Non-pigmented ciliary epithelial cell (primary cell): ENCODE measurements at regions not wholly inside any gene's neighbourhood (a gene's known extent, or its start where the extent isn't known, plus 50 kb on each side); places are given as distances from the start of the nearest gene placed in this dataset.
A peak's percentile ranks its signal among the peaks of the same experiment; 100 is the strongest.

Experiments used
- DNase-seq: peaks from one replicate; pipeline ENCODE4 v3.0.0-alpha.2; 2010; ENCODE audit warnings: low read depth

DNA sequence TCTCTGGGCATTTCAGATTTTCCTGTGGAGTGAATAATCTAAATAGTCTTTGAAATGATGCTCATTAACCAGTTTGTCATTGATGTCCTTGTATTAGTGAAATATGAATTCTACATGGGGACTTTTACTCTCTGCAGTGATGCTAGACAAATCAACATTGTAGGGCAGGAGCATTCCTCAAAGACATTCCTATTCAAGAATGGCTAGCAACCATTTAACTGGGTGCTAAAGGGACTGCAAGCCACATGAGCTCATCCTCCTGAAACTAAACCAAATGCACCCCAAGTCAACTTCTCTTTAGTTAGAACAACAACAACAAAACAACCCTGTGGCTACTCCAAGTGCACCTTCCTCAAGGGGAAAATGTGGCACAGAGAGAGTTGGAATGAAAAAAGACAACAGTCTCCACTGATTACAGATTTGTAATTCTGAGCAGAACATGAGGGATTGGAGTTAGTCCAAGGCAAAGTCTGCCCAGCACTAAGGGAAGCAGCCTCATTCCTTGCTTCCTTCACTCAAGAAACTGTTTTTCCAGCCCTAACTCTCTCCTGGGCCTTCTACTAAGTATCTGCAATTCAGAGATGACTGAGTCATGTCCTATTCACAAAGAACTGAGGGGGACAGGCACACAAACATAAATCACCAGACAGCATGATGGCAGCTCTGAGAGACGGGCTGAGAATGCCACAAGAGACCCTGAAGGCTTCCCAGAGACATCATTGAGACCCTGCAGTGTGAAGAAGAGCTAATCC lies 82.0 kb upstream of the WWC1 start:
- no peak for DNase-seq

DNA sequence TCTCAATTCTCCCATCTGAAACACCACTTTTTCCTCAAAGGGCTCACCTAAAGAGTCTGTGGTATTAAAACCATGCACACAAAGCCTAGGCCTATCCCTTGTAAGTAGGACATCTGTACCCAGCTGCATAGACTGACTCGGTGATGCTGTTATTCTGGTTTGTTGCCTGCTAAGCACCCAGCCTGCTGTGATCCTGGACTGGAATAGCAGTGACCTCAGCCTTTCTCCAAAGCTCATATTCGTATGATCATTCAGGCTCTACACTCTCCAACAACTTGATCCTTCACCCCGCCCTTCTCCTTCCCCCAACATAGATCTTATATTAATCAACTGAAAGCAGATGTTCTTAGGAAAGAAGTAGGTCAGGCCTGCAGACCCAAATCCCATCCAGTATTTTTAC lies 81.4 kb upstream of the WWC1 start:
- DNase-seq, result no peak

DNA sequence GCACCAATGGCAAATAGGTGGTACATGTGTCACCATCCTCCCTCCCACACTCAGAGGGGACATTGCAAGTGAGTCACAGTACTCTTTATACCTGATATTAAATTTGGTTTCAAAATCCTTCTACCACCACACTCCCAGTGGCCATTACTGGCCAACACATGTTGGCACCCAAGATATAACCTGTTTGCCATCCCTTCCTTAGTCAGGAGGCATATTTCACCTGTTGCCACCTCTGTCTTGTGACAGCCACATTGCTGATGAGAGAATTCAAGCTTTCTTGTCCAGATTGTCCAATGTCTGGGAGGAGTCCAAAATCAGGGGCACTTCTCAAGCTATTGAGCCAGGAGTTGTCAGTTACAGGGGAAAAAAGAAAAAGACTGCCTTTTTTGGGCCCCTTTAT lies 80.2 kb upstream of the WWC1 start:
- no peak for DNase-seq

DNA sequence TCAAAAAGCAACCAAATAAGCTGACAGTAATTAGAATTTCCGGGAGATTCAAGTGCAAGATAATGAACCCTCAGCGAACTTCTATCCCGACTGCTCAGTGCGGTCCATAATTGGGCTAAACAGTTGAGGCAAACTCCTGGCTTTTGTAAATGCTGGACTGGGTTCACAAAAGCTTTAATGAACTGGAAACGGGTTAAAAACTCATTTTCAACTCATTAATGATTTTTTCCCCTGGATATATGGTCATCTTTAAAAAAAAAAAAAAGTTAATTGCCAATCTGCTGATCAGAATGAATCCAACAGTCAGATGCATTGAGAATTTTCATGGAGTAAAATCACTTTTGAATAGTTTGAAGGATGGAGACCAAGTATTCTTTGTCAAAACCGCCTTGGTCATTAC lies 79.5 kb upstream of the WWC1 start:
- no peak for DNase-seq

DNA sequence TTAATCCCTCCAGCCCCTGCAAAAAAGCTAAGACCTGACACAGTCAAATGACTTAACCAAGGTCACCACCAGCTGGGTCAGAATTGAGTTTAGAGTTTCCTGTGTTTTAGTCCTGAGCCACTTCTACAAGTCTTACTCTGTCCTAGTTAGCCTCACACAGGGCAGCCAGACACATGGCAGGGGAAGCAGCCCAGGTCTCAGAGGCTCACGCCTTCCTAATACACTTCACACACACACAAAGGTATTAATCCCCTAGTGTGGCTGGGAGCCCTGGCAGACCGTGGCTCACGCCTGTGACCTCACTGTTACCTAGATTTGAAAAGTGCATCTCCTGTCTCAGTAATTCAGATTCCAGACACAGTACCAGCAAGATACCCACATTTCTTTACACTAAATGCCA lies 77.4 kb upstream of the WWC1 start:
- no peak for DNase-seq

DNA sequence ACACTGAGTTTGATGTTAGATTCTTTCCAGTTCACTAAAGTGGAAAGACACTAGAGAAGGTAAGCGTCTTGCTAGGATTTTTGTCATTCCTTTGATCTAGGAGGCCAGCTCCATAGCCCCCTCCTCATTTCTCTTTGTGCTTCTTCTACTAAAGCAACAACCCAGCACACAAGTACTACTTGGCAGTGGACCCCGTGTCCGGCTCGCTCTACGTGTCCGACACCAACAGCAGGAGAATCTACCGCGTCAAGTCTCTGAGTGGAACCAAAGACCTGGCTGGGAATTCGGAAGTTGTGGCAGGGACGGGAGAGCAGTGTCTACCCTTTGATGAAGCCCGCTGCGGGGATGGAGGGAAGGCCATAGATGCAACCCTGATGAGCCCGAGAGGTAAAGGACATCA lies 76.6 kb upstream of the WWC1 start:
- no peak for DNase-seq

DNA sequence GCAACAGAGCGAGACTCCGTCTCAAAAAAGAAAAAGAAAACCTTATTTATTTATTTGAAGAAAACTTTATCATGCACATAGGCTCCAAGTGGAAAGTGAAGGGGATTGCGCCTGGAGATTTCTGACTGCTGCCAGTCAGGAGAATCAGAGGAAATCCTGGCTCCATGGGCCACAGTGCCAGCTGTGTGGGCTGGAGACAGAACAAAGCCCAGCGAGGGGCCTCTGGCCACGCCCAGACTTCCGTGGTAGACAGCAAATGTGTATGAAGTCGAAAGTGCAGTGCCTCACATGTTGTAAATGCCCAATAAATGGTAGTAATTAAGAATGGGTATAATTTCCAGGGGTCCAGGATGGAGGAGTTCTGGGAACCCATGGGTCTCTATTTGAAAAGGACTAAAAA lies 75.8 kb upstream of the WWC1 start:
- DNase-seq, result no peak

DNA sequence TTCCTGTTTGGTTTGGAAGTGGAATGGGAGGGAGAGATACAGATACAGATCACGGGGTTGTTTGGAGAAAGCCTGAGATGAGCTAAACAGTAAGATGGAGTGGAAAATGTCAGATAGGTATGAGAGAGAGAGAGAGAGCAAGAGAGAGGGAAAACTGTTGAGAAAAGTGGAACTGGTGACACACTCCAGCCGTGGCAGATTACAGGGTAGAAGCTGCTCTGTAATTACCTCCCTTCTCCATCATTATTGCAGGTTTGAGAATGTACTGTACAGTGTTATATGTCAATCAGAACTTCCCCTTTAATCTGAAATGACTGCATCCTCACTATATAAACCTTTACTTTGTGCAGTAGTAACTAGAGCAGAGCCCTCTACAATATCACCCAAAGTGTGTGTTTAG lies 74.5 kb upstream of the WWC1 start:
- no peak for DNase-seq

DNA sequence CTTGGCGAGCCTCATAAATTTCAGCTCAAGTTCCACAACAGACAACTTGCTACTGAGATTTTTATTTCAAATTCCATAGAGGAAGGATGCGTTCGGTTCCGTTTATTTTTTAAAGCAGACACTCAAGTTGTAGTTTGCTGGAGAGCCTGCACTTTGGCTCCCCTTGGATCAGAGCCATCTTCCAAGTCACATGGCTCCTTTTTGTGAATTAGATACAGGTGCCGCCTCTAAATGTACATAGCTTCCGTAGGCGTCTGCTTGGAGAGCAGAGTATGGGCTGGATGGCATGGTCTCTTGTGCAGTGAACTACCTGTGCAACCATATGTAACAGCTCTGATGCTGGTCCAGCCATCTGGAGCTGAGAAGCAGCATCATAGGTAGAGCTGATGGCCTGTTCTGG lies 73.9 kb upstream of the WWC1 start:
- DNase-seq, result no peak

DNA sequence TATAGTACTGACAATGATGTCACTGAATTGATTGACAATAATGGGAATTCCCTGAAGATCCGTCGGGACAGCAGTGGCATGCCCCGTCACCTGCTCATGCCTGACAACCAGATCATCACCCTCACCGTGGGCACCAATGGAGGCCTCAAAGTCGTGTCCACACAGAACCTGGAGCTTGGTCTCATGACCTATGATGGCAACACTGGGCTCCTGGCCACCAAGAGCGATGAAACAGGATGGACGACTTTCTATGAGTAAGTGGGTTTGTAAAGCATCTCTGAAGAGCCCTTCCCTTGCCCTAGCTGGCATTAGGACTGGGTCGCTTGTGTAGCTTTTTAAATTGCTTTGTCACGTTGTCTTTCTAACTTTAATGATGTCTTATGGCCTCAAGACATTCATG lies 72.7 kb upstream of the WWC1 start:
- DNase-seq, result no peak

DNA sequence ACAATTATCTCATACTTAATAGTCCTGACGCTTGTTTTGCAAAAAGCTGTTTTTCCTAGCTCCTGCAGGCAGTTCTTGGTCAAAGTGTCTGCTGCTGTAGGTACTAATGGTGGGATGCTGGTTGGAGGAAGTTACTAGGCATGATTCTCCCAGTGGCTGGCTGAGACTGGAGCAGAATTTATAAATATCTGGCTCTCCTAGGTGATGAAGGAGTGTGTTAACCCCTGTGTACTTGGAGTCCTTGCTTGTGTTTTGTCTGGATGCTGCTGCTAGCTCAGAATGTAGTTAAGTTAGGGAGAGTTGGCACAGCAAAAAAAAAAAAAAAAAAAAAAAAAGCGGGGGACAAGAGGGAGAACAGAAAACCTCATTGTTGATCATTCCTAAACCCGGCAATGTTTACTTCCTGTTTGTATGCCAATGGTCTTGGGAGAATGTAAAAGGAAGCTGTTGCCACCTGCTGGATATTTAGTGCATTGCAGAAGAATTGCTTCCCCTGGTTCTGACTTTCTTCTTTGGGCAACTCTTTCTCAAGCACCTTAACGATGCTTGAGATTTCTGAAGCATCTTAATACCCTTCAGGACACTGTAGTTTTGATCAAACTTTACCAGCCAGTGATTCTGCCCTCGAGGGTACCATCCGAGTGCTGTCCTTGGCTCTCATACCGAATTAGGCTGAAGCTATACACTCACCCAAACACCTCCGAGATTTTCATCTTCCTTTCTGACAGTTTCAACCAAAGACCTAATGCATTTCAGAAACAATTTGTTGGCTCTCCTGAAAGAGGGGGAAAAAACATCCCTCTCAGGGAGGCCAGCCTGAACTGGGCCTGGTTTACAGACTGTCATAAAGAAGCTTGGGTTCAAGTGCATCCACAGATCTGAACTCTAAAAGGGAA lies 71.7 kb upstream of the WWC1 start:
- peak; percentile 35 for DNase-seq

DNA sequence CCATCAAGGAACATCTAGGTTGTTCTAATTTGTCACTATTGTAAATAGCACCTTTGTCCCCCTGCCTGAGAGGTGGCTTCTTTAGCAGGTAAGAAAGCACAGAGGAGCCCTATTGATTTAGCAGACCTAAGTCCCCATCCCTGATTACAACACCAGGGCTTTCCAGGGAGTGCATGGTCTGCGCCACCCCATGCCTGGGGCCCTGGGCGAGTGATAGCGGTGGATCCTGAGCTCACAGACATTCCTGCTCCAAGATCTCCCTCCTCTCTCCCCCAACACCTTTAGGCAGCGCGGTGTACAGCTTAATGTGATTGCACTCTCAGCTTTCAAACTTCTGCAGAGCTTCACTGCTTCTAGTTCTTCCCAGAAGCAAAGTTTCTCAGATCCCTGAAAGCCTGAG lies 67.4 kb upstream of the WWC1 start:
- DNase-seq, result no peak

DNA sequence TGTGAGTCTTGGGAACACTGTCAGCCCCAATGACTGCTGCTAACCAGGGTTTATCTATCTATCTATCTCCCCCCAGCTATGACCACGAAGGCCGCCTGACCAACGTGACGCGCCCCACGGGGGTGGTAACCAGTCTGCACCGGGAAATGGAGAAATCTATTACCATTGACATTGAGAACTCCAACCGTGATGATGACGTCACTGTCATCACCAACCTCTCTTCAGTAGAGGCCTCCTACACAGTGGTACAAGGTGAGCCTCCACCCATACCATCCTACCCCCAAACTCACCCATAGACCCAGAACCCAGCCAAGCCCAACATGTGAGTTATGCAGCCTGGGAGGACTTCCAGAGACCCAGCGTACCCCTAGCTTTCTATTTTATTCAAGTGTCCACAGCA lies 65.4 kb upstream of the WWC1 start:
- DNase-seq, result no peak

DNA sequence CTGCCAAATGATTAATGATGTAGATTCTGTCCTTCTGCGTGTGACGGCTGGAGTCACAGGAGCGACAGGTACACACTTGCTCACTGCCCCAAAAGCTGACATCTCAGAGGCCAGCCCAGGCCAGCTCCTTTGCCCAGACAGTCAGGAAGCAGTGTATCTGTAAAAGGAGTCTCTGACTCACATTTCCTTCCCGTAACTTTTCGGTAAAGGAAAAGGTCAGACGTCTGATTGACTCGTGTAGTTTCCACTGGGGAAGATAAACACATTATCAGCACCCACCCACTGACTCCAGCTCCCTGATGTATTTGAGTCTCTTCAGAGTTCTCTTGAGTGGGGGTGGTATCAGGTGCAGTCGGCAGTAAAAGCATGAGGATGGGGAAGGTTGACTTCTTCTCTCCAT lies 64.4 kb upstream of the WWC1 start:
- no peak for DNase-seq

DNA sequence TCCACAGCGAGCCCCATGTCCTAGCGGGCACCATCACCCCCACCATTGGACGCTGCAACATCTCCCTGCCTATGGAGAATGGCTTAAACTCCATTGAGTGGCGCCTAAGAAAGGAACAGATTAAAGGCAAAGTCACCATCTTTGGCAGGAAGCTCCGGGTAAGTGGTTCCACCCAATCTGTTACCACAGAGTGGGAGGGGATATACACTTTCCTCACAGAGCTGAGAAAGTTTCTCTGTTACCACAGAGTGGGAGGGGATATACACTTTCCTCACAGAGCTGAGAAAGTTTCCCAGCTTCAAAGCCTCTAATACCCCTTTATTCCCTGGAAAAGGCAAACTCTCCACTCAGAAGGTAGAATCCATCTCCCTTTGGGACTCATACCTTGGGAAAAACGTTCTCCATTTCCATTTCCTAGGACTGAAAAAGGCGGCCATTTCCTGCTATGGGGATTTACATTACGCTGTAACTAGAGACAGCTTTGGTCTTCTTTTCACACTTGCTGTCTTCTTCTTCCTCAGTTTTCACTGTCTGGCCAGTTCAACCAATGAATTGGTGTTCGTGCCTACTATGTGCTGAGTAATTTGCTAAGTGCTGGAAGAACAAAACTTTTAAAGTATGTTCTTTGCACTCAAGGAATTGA lies 63.4 kb upstream of the WWC1 start:
- DNase-seq, result no peak

DNA sequence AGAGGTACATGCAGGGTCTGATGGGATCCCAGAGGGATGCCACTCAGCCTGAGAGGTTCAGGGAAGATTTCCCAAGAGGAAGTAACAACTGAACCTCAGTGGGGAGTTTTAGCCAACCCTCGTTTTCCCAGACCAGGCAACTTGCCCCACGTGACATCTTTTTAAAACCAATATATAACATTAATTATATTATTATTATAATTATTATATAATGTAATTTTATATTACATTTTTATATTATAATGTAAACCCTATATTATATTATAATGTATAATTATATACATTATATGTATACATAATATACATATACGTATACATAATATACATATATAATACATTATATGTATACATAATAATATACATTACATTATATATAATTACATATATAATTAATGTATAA lies 62.8 kb upstream of the WWC1 start:
- DNase-seq, result no peak

DNA sequence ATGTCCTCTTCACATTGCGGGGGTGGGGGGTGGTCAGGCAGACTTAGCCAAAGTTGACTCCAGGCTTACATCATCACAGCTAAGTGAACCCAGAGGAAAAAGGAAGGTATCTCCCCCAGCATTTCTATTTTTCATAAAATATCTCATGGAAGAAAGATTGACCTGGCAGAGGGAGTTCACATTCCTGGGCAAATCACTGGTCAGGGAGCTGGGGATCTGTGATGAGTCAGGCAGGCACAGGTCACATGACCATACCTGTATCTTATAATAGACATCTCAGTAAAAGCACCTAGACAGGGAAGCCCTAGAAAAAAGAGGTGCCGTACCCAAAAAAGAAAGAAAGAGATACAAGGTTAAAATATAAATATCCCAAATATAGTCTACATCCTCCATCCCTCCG lies 57.3 kb upstream of the WWC1 start:
- no peak for DNase-seq

DNA sequence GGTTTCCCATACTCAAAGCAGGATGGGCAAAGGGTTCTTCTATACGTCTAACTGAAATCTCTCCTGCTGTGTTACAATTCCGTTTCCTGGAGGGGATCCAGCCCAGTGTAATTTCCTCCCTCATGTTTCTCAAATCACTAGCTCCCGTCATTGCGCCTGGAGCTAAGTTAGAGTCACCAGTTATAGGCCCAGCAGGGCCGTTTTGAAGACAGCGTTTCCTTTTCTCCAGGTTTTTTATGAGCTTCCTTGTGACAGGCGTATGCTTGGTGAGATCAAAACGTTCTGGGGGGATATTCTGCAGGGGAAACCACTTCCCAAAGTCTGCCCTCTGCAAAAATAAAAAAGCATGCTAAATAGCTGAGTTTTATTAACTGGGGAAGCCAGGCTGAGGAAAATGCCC lies 53.0 kb upstream of the WWC1 start:
- DNase-seq, result no peak

DNA sequence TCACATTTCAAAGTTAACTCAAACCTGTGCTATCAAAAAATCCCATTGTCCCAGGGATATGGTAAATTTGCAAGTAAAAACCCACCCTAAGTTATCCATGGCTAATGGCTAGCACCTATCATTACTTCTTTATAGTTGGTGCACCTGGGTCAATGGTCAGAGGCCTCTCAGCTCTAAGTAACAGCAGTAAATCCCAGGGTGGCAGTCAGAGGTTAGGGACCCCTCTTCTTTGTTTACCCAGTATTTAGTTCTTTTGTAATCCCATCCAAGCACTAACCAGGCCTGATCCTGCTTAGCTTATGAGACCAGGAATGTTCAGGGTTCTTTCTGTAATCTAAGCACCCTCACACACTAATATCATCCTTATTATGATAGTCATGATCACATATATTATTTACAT lies 52.1 kb upstream of the WWC1 start:
- no peak for DNase-seq
